ENCODE measurements at regions not wholly inside any gene's neighbourhood (a gene's known extent, or its start where the extent isn't known, plus 50 kb on each side); places are given as distances from the start of the nearest gene placed in this dataset.

- TF ChIP-seq CTCF (IDR thresholded peaks at IDR 0.05) (no peak), EZH2 (IDR thresholded peaks at IDR 0.05; ENCODE audit: borderline replicate concordance, insufficient read depth, low read depth, low read length, poor library complexity, severe bottlenecking) (no peak)
Observed at GRCh38 chr13:97648171-97648880, 214.4 kb downstream of the RAP2A start.

All from B cell (primary cell).